ENCODE measurements at regions not wholly inside any gene's neighbourhood (a gene's known extent, or its start where the extent isn't known, plus 50 kb on each side); places are given as distances from the start of the nearest gene placed in this dataset.

DNA sequence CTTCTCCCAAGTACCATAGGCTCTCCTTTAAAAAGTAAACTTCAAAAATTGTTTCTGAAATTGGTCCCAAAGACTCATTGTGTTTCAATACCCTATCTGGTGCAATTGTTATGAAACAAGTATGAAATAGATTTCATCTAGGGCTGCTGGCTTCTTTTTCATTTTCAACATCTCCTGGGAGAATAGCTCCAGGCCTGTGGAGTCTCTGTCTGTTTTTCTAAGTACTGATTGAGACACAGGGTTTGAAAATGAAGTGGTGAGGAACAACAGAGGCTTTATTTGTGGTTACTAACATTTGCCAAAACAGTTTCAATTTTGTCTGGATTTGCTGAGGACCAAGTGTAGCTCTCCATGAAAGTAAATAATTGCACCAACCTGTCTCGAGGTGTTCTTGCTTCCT is 315.9 kb upstream of the LRATD1 start:
- BruUV-seq (replicated peaks) = no TSS peak
- in situ Hi-C loops (cut with HindIII; ENCODE audit: extremely low pct_ligation_motif_present, low pct_unique_long_range_greater_than_20kb) = no loop called here
- FAIRE-seq (no peak), DNase-seq (ENCODE audit: low spot score) (no peak), ATAC-seq (no peak)
- intact Hi-C loops (cut with micrococcal nuclease; ENCODE audit: unreplicated experiment) = no loop called here
- WGBS (ENCODE audit: low lambda C conversion rate) = 0% methylated on average over 1 of the region's 1 CpG
- no peak overlapping the region for H3K9ac ChIP-seq (ENCODE audit: insufficient read depth, low read depth, low read length)
- H4K20me1 ChIP-seq (ENCODE audit: insufficient read depth, low read length) = no peaks in the 10 kb centered on the region
- H3K9me3 ChIP-seq (ENCODE audit: low read length) = peaks cover 92% of the 10 kb centered on the region
- no peaks in the 10 kb centered on the region for H3K36me3 ChIP-seq (replicated peaks in 1 of 2; ENCODE audit: control insufficient read depth in 1 of 2, insufficient read depth in 2 of 2, low read length in 2 of 2)
- no peaks in the 10 kb centered on the region for H3K79me2 ChIP-seq (ENCODE audit: insufficient read depth, low read length)
- no peaks in the 10 kb centered on the region for H3K27me3 ChIP-seq (ENCODE audit: control insufficient read depth in 1 of 2, insufficient read depth in 2 of 2, low read length in 2 of 2)
- POLR2A ChIA-PET = no interaction called here
- no peak for TF ChIP-seq SMC3 (IDR thresholded peaks at IDR 0.05; ENCODE audit: low read length)
- TF ChIP-seq, protein P1, sequence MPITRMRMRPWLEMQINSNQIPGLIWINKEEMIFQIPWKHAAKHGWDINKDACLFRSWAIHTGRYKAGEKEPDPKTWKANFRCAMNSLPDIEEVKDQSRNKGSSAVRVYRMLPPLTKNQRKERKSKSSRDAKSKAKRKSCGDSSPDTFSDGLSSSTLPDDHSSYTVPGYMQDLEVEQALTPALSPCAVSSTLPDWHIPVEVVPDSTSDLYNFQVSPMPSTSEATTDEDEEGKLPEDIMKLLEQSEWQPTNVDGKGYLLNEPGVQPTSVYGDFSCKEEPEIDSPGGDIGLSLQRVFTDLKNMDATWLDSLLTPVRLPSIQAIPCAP (CRISPR knock-in tag; IDR thresholded peaks at IDR 0.05; ENCODE audit: low read depth) = no peak
- TF ChIP-seq, protein P2, sequence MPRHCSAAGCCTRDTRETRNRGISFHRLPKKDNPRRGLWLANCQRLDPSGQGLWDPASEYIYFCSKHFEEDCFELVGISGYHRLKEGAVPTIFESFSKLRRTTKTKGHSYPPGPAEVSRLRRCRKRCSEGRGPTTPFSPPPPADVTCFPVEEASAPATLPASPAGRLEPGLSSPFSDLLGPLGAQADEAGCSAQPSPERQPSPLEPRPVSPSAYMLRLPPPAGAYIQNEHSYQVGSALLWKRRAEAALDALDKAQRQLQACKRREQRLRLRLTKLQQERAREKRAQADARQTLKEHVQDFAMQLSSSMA (CRISPR knock-in tag; IDR thresholded peaks at IDR 0.05) = no peak
- TF ChIP-seq PHF8 (CRISPR knock-in tag; IDR thresholded peaks at IDR 0.05) = no peak
- TF ChIP-seq ZNF20 (CRISPR knock-in tag; IDR thresholded peaks at IDR 0.05) = no peak
- TF ChIP-seq NCOA5 (CRISPR knock-in tag; IDR thresholded peaks at IDR 0.05) = no peak
- TF ChIP-seq KMT2B (CRISPR knock-in tag; IDR thresholded peaks at IDR 0.05) = no peak
- TF ChIP-seq ZNF441 (CRISPR knock-in tag; IDR thresholded peaks at IDR 0.05; ENCODE audit: borderline replicate concordance) = no peak
- TF ChIP-seq ZNF30 (CRISPR knock-in tag; IDR thresholded peaks at IDR 0.05) = no peak
- TF ChIP-seq ARNT (IDR thresholded peaks at IDR 0.05) = no peak
- no peak for TF ChIP-seq NR2F6 (IDR thresholded peaks at IDR 0.05)
- TF ChIP-seq NR2F6 (CRISPR knock-in tag; IDR thresholded peaks at IDR 0.05) = no peak
- no peak overlapping the region for H3K27ac ChIP-seq (ENCODE audit: extremely low read length, insufficient read depth, low read length)
- no peaks in the 10 kb centered on the region for H3K4me1 ChIP-seq (ENCODE audit: insufficient read depth, low read length)
- CTCF ChIA-PET (ENCODE audit: low intra/inter-chr PET ratio, low total read pairs) = no interaction called here
- H3K4me3 ChIP-seq (replicated peaks in 1 of 3; ENCODE audit: insufficient read depth in 1 of 3, low read depth in 2 of 3, low read length in 3 of 3) = no peak overlapping the region
- H2AFZ ChIP-seq (ENCODE audit: low read length) = no peak overlapping the region
- no peak overlapping the region for H3K4me2 ChIP-seq (ENCODE audit: low read depth, low read length)

Data from HepG2 (cell line).